GM18909 (cell line): ENCODE measurements at regions not wholly inside any gene's neighbourhood (a gene's known extent, or its start where the extent isn't known, plus 50 kb on each side); places are given as distances from the start of the nearest gene placed in this dataset.

ENCODE experiments used
- ATAC-seq: cut with Tn5 transposase; IDR thresholded peaks from one replicate; pipeline ENCODE4 v1.9.1; 2021; ENCODE audit warnings: mild to moderate bottlenecking; ENCODE audit not compliant: unreplicated experiment, poor library complexity

GRCh38 chr5:126357585-126358342 lies 65.4 kb upstream of the GRAMD2B start:
- peak; percentile 0 for ATAC-seq

- ATAC-seq, result peak; percentile 91
Observed at GRCh38 chr5:126358525-126358924, 64.7 kb upstream of the GRAMD2B start.

GRCh38 chr5:126359884-126360283 lies 63.3 kb upstream of the GRAMD2B start:
- peak; percentile 42 for ATAC-seq

- ATAC-seq, result no peak
Observed at GRCh38 chr5:126360467-126360866, 62.7 kb upstream of the GRAMD2B start.

- peak; percentile 30 for ATAC-seq
Observed at GRCh38 chr5:126363658-126364057, 59.6 kb upstream of the GRAMD2B start.

GRCh38 chr5:126364206-126364902 lies 58.9 kb upstream of the GRAMD2B start:
- ATAC-seq, result no peak

- no peak for ATAC-seq
Observed at GRCh38 chr5:126365446-126366198, 57.6 kb upstream of the GRAMD2B start.

- no peak for ATAC-seq
Observed at GRCh38 chr5:126366199-126366560, 57.0 kb upstream of the GRAMD2B start.

- ATAC-seq, result no peak
Observed at GRCh38 chr5:126368239-126368812, 54.9 kb upstream of the GRAMD2B start.

GRCh38 chr5:126369083-126369482 lies 54.1 kb upstream of the GRAMD2B start:
- ATAC-seq, result no peak

GRCh38 chr5:126369995-126370731 lies 53.0 kb upstream of the GRAMD2B start:
- no peak for ATAC-seq

GRCh38 chr5:126370796-126371718 lies 52.2 kb upstream of the GRAMD2B start:
- ATAC-seq, result peak; percentile 53

GRCh38 chr5:126373375-126374108 lies 49.7 kb upstream of the GRAMD2B start:
- no peak for ATAC-seq
